ENCODE measurements at regions not wholly inside any gene's neighbourhood (a gene's known extent, or its start where the extent isn't known, plus 50 kb on each side); places are given as distances from the start of the nearest gene placed in this dataset.

GRCh38 chr10:111297351-111297848, 220.6 kb downstream of the ADRA2A start:
- TF ChIP-seq GABPA (IDR thresholded peaks at IDR 0.05; ENCODE audit: low read depth) = no peak
- no peak for TF ChIP-seq ZBED1 (IDR thresholded peaks at IDR 0.05; ENCODE audit: borderline replicate concordance)
- no peak for TF ChIP-seq IRF3 (IDR thresholded peaks at IDR 0.05)
- TF ChIP-seq SMAD1 (IDR thresholded peaks at IDR 0.05; ENCODE audit: low read depth, partially characterized antibody) = no peak
- TF ChIP-seq SREBF1 (IDR thresholded peaks at IDR 0.05; ENCODE audit: low read length) = no peak
- TF ChIP-seq TCF7 (IDR thresholded peaks at IDR 0.05; ENCODE audit: borderline replicate concordance) = no peak
- no peak for TF ChIP-seq ZBTB4 (CRISPR knock-in tag; IDR thresholded peaks at IDR 0.05)
- TF ChIP-seq SREBF2 (IDR thresholded peaks at IDR 0.05; ENCODE audit: low read length) = no peak
- no peak for TF ChIP-seq RBBP5 (conservative IDR thresholded peaks at IDR 0.05)
- TF ChIP-seq SPI1 (IDR thresholded peaks at IDR 0.05; ENCODE audit: borderline replicate concordance, insufficient read depth, low read depth, low read length) = no peak
- no peak for TF ChIP-seq BCLAF1 (IDR thresholded peaks at IDR 0.05)
- no peak for TF ChIP-seq CREB1 (IDR thresholded peaks at IDR 0.05; ENCODE audit: low read depth)
- TF ChIP-seq KAT2A (conservative IDR thresholded peaks at IDR 0.05; ENCODE audit: control insufficient read depth, low read depth, low read length) = no peak
- no peak for TF ChIP-seq MLLT1 (IDR thresholded peaks at IDR 0.05)
- ChIA-PET RAD21 (ENCODE audit: unreplicated experiment) (no interaction called here), SMC1A (ENCODE audit: uncharacterized antibody, unreplicated experiment) (no interaction called here), CTCF (no interaction called here), POLR2A (interaction anchor here (1.0 kb wide), 1 partner anchor 10 kb away, joined by 4 read pairs; no protein-coding TSS in a partner anchor)
- in situ Hi-C loops (cut with MboI) (no loop called here), intact Hi-C loops (cut with micrococcal nuclease; ENCODE audit: unreplicated experiment) (no loop called here)
- no peak overlapping the region for H3K4me3 ChIP-seq
- no TSS peak for BruUV-seq (replicated peaks)
- no peaks in the 10 kb centered on the region for H3K79me2 ChIP-seq (ENCODE audit: control insufficient read depth, insufficient read depth, low read length)
- FAIRE-seq = no peak
- H3K9ac ChIP-seq (ENCODE audit: control insufficient read depth, insufficient read depth, low read length) = no peak overlapping the region
- H3K36me3 ChIP-seq (ENCODE audit: control insufficient read depth in 2 of 2, insufficient read depth in 2 of 2, low read length in 1 of 2) = no peaks in the 10 kb centered on the region
- no peaks in the 10 kb centered on the region for H3K27me3 ChIP-seq (replicated peaks in 1 of 2; ENCODE audit: control insufficient read depth in 2 of 2, insufficient read depth in 2 of 2, low read length in 1 of 2)
- 65% methylated on average over 6 of the region's 6 CpGs for WGBS (ENCODE audit: insufficient coverage, insufficient replicate concordance, low lambda C conversion rate, missing lambda C conversion rate)
- no peaks in the 10 kb centered on the region; the same call in 2 of the 3 replicates for H3K9me3 ChIP-seq (replicated peaks; ENCODE audit: control insufficient read depth, insufficient read depth, low read length)
- no peak for ATAC-seq
- H2AFZ ChIP-seq (ENCODE audit: control insufficient read depth, low read depth, low read length) = no peak overlapping the region
- no peaks in the 10 kb centered on the region for H4K20me1 ChIP-seq (ENCODE audit: control insufficient read depth, insufficient read depth)
- H3K27ac ChIP-seq (ENCODE audit: control insufficient read depth, insufficient read depth) = no peak overlapping the region
- H3K4me1 ChIP-seq (ENCODE audit: control insufficient read depth, insufficient read depth, low read length) = no peaks in the 10 kb centered on the region
- no peak for DNase-seq (ENCODE audit: low read depth, low spot score)
- no peak overlapping the region for H3K4me2 ChIP-seq (ENCODE audit: control insufficient read depth, insufficient read depth)
